ENCODE measurements at regions not wholly inside any gene's neighbourhood (a gene's known extent, or its start where the extent isn't known, plus 50 kb on each side); places are given as distances from the start of the nearest gene placed in this dataset.
"Not testable (repeated sequence)": the region's sequence is repeated elsewhere in the genome, so short reads cannot be mapped to it uniquely, and the experiment has no call there.

DNA sequence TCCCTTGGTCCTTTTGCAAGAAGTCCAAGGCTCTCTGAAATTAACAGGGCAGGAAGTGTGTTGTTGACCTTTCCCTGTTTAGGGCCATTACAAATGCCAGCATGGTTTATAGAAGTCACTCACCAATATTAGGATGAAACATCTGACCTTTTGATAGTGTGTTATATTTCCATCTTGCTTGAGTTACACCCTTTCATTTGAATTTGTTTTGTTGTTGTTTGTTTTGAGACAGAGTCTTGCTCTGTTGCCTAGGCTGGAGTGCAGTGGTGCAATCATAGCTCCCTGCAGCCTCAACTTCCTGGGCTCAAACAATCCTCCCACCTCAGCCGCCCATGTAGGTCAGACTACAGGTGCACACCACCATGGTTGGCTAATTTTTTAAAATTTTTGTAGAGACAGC, 241.1 kb upstream of the USP9Y start:
- no peak for DNase-seq

GRCh38 chrY:12464155-12464554, 236.9 kb upstream of the USP9Y start:
- DNase-seq: no peak

- no peak for DNase-seq
Measured at GRCh38 chrY:12465706-12466105, 235.3 kb upstream of the USP9Y start.

- DNase-seq: no peak
Measured at GRCh38 chrY:12469081-12469480, 231.9 kb upstream of the USP9Y start.

DNA sequence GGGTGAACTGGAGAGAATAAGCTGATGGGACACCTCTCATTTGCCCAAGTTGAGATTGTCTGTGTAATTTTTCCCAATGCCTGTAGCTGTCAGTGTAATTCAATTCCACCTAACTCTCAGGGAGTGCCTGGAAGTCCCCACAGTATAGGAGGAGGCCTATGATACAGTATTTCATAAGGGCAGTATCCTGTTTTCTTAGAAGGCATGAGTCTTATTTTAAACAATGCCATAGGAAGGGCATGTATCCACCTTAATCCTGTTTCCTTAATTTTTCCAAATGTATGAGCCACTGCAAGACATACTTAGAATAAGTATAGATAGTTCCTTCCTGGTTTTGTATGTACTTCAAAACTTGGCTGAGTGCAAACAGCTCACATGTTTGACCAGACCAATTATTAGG, 226.6 kb upstream of the USP9Y start:
- DNase-seq: no peak

DNA sequence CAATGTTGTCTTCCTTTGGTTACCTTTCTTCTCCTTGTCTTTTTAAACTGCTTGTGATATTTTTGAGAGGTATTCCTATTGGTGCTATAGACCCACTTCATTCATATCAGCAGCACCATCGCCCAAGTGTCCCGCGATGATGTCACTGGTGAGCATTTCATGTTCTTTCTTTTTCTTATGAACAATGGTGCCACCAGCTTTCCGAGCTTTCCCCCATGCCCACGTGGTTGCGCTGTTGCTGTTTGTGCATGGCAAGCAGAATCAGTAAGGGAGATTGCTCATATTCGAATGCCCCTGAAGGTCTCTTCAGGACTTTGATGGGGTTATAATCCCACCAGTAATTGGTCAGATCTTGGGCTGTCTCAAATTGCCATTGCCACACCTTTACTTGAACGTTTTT, 221.6 kb upstream of the USP9Y start:
- DNase-seq: peak; percentile 56

- no peak for DNase-seq
Measured at GRCh38 chrY:12483394-12483793, 217.6 kb upstream of the USP9Y start.

DNA sequence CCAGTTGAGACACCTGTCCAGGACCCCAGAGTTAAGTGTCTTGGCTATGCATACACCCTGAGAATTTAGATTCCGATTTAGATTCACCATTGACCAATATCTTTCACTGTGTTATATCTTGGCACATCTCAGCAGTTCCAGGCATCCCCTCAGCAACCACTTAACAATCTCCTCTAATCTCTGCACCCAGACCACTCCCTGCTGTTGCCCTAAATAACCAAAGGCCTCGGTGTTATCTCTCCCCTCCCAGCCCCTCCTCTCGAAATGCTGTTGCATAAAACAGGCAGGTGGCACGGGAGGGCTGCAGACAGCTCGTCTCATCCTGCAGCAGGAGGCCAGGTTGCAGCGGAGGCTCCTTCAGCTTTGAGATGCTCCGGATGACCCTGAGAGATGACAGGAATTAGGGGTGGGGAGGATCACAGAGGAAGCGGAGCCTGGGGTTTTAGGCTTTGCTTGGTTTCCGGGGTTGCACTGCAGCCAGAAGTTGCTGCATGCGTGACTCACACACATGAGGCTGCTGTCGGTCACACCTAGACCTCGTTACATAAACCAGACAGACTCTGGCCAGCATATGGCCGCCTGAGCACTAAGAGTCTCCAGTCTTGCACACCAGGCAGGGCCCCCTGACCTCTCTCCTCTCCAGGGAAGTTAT, 210.3 kb upstream of the USP9Y start:
- no peak for DNase-seq

- no peak for DNase-seq
Measured at GRCh38 chrY:12492218-12492617, 208.8 kb upstream of the USP9Y start.

DNA sequence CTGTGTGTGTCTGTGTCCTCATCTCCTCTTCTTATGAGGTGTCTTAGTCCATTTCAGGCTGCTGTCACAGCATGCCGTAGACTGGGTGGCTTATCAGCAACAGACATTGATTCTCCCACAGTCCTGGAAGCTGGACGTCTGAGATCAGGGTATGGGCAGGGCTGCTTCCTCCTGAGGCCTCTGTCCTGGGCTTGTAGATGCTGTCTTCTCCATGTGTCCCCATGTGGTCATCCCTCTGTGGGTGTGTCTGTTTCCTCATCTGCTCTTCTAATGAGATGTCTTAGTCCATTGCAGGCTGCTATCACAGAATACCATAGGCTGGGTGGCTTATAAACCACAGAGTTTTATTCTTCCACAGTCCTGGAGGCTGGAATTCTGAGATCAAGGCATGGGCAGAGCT, 205.0 kb upstream of the USP9Y start:
- DNase-seq: peak; percentile 60

DNA sequence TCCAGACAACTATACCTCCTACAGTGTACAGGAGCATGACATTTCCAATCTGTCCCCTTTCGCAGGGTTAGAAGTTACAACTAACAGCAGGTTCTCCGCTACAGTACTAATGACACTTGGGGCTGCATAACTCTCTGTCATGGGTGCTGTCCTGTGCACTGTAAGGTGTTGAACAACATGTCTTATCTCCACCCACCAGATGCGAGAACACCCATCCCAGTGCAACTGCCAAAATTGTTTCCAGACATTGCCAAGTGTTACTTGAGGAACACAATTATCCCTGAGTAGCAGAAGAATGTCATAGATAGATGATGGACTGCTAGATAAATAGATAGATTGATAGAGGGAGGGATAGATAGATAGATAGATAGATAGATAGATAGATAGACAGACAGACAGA, 200.9 kb upstream of the USP9Y start:
- DNase-seq: peak; percentile 69

DNA sequence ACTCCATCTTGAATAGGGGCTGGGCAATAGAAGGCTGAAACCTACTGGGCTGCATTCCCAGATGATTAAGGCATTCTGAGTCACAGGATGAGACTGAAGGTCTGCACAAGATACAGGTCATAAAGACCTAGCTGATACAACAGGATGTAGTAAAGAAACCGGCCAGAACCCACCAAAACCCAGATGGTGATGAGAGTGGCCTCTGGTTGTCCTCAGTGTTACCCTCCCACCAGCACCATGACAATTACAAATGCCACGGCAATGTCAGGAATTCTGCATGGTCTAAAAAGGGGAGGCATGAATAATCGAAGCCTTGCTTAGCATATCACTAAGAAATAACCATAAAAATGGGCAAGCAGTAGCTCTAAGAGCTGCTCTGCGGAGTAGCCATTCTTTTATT, 197.0 kb upstream of the USP9Y start:
- DNase-seq: not testable (repeated sequence)

GRCh38 chrY:12517338-12517737, 183.7 kb upstream of the USP9Y start:
- DNase-seq: no peak

DNA sequence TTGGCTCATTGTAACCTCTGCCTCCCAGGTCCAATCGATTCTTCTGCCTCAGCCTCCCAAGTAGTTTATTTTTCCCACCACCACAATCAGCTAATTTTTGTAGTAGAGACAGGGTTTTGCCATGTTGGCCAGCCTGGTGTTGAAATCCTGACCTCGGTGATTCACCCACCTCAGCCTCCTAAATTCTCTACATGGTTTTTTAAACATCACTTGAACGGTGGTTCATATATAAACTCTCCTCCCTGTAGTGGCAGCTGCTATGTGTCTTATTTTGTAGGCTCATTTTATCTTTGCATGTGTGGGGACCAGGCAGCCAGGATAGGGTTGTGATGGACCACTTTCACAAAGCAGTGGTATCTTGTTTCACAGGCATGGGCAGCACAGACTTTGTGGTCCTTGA, 175.8 kb upstream of the USP9Y start:
- no peak for DNase-seq

DNA sequence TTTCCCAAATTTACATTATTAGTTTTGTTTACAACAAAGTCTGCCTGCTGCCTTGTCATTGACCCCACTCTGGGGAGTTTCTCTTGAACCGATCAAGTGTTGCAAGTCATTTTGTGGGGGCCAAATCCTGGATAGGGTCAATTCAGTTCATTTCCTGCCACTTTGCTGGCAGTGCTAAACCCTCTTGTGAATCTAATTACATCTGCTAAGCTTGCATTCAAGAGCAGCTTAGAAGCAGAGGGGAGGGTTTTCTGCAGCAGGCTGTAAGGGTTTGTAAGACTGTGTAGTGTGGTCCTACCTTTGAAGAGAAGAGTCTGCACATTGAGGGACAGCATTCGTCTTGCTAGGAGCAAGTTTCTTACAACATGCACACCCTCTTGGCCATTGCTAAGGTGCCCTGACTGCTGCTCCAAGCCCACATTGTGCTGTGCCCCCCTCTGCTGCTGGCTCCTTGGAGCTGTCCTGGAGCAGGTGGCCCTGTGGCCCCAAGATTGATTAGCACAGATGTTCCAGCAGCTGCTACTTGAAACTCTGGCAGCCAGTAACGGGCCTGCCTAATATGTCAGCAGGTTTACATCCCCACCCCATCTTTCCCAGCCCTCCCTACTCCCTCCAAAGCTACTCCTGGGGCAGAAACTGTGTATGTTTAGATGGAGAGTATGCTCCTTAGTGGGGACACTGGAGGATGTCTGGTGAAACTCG, 174.5 kb upstream of the USP9Y start:
- DNase-seq: no peak

- DNase-seq: peak; percentile 9
Measured at GRCh38 chrY:12537226-12537854, 163.7 kb upstream of the USP9Y start.

DNA sequence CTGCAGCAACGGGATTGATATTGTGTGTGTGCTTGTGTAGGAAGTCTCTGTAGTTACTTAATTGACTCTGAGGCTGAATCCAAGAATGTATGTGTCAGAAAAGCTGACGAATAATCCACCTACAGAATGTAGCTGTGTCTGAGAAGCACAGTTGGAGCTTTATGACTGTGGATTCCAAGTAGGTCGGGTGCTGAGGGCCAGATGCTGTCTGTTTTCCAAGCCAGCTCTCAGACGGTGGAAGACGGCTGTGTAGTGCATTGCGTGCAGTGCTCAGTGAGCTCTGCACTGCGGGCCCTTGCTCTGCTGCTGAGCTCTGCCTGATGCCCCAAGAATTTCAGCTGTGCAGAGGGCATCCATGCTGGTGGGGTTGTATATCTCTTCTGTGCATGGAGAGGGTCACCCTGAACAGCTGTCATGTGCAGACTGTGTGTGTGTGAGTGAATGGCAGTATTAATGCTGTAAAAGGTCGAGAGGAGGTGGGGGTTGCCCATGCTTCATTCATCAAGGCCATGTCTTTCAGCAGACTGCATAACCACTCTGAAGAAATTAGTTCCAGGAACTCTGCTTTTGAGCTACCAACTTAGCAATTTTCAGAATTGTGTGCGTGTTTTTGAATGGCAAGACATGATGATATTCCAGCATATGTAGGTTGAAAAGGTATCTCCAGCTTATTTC, 154.1 kb upstream of the USP9Y start:
- no peak for DNase-seq

DNA sequence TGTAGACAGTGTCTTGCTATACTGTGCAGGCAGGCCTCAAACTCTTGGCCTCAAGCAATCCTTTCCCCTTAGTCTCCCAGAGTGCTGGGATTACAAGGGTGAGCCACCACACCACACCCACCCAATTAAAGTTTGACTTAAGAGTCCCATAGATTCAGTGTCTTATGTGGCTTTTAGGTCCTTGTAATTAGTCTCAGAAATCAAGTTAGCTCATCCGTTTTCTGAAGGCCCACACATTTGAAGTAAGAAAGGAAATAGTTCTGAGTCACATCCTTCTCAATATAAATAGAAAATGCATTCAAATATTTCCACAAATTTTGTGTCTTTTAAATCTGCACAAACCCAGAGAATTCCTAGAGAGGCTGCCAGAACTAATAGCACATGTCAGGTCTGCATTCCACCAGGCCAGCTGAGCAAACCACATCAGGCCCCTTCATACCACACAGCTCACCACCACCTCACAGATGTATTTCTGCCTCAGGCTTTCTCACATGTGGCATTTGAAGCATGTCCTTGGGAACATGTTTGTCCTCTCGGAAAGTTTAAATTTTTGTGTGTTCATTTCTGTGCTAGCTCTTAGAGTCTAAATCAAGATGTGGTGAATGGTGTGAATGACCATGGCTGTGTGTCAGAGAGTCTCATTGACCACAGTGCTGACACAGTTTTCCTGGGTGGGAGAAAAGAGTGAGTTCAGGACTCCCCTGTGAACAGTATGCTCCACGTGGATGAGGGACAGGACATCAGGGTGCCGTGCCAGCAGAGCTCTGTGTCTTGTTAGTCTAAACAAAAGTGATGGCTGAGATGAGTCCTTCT, 148.4 kb upstream of the USP9Y start:
- DNase-seq: no peak

DNA sequence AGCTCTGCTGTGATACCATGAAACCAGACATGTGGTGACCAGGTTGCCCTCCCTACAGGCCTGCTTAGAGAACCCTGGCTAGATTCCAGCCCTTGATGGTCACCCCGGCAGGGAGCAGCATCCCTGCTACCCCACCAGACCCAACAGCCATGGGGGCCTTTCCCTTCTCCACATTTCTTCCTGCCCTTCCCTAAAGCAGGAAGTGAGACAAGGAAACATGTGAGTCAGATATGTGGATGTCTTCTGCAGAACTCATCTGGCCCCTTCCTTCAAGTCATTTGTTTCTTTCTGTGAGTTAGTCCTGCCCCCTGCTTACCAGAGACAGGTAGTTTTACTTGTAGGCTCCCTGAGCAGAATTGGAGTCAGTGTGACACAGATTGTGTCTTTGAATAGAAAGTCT, 147.1 kb upstream of the USP9Y start:
- no peak for DNase-seq

GRCh38 chrY:12555005-12555404, 146.0 kb upstream of the USP9Y start:
- DNase-seq: no peak

DNA sequence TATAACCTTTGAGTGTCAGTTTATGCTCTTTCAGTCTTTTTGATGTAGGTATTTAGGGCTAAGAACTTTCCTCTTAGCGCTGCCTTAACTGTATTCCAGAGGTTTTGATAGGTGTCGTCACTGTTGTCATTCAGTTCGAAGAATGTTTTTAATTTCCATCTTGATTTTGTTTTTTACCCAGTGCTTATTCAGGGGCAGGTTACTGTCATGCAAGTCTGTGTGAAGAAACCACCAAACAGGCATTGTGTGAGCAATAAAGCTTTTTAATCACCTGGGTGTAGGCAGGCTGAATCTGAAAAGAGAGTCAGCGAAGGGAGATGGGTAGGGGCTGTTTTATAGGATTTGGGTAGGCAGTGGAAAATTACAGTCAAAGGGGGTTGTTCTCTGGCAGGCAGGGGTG, 142.0 kb upstream of the USP9Y start:
- no peak for DNase-seq

DNA sequence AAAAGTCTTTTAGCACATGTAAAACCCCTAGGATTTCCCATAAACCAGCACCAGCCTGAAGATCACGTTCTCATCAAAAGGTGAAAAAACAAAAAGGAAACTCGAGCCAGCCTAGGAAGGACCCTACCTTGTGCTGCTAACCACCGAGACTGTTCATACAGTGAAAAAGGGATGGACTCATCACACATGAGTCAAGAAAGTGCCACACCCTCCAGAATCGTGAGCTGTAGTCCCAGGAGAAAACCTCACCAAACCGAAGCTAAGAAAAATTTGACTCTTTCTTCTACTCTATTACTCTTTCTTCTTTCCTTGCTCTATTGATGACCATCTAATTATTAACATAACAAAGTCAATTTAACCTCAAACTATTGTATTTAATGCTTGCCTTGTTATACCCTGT, 124.8 kb upstream of the USP9Y start:
- no peak for DNase-seq

Measured in hematopoietic multipotent progenitor cell treated with erythropoietin and hydrocortisone succinate and interleukin-3 and kit ligand, for 6 days (in vitro differentiated cells).